Upper lobe of left lung (tissue), 6 donors: ENCODE measurements at regions not wholly inside any gene's neighbourhood (a gene's known extent, or its start where the extent isn't known, plus 50 kb on each side); places are given as distances from the start of the nearest gene placed in this dataset.
A peak's percentile ranks its signal among the peaks of the same experiment; 100 is the strongest.

Experiments used
- ATAC-seq, 2 donors: fragments of 200-7000 bp; cut with Tn5 transposase; one replicate each; pipeline ENCODE4 v1.9.1; 2022; ENCODE audit warnings: mild to moderate bottlenecking in 2 of 2, moderate library complexity in 2 of 2; ENCODE audit not compliant: low FRiP score in 2 of 2
- DNase-seq, 2 donors: peaks; one replicate each; pipeline ENCODE4 v3.0.0-alpha.2; 2019 to 2020
- H3K27ac ChIP-seq, 4 donors: fragments of 200-600 bp; sonication (generic); one replicate each; pipeline ENCODE4 v1.5.1; 2016 to 2019
- H3K27me3 ChIP-seq, 4 donors: fragments of 200-600 bp; sonication (generic); one replicate each; pipeline ENCODE4 v1.5.1; 2017 to 2019
- H3K36me3 ChIP-seq, 4 donors: fragments of 200-600 bp; sonication (generic); one replicate each; pipeline ENCODE4 v1.5.1; 2016 to 2019
- H3K4me1 ChIP-seq, 4 donors: fragments of 200-600 bp; sonication (generic); one replicate each; pipeline ENCODE4 v1.5.1; 2018 to 2019
- H3K4me3 ChIP-seq, 4 donors: fragments of 200-600 bp; sonication (generic); one replicate each; pipeline ENCODE4 v1.5.1; 2017 to 2019; ENCODE audit warnings: mild to moderate bottlenecking in 2 of 4, moderate library complexity in 1 of 4
- H3K9me3 ChIP-seq, 4 donors: fragments of 200-600 bp; sonication (generic); one replicate each; pipeline ENCODE4 v1.5.1; 2018 to 2019
- CTCF ChIP-seq, 6 experiments: fragments of 450-650 bp in 4 of 6; fragments of 200-600 bp in 2 of 6; sonication (generic) in 2 of 6; IDR thresholded peaks; one replicate each; pipeline ENCODE4 v1.5.1; 2016 to 2019; ENCODE audit warnings: antibody characterized with exemption in 6 of 6
- EP300 ChIP-seq, 4 donors: sonication (generic); formaldehyde crosslinking; IDR thresholded peaks; one replicate each; pipeline ENCODE4 v1.5.1; 2017; ENCODE audit warnings: antibody characterized with exemption in 4 of 4, control low read depth in 2 of 4
- POLR2A ChIP-seq, 4 donors: fragments of 450-650 bp; IDR thresholded peaks; one replicate each; pipeline ENCODE4 v1.5.1; 2016 to 2017; ENCODE audit warnings: antibody characterized with exemption in 4 of 4, mild to moderate bottlenecking in 2 of 4
- POLR2AphosphoS5 ChIP-seq, 2 donors: sonication (generic); formaldehyde crosslinking; IDR thresholded peaks; one replicate each; pipeline ENCODE4 v1.5.1; 2017; ENCODE audit warnings: antibody characterized with exemption in 2 of 2
- whole genome bisulfite sequencing, 2 donors: methylation state at CpG; one replicate each; pipeline ENCODE4 v1.1.5; 2017 to 2018; 5-methylcytosine and 5-hydroxymethylcytosine counted together
- donor health status: DM: no; HTN: no; CAD: no; lungs with moderate emphysema.
- donor health status: DM: no; HTN: yes; CAD: no; lungs with severe emphysema.

- Histone ChIP-seq H3K4me1 (no peaks in the 10 kb centered on the region), H3K4me3 (no peak overlapping the region), H3K36me3 (no peaks in the 10 kb centered on the region), H3K27ac (no peak overlapping the region), H3K27me3 (no peaks in the 10 kb centered on the region), H3K9me3 (peaks cover 0 to 3% (median 0%) of the 10 kb centered on the region in 4 donors)
- no peak for TF ChIP-seq CTCF (IDR thresholded peaks at IDR 0.05)
- TF ChIP-seq POLR2A (IDR thresholded peaks at IDR 0.05) = no peak
- TF ChIP-seq POLR2AphosphoS5 (IDR thresholded peaks at IDR 0.05) = no peak
- no peak for TF ChIP-seq EP300 (IDR thresholded peaks at IDR 0.05)
- 61 to 63% methylated on average over 1 of the region's 1 CpG for WGBS, 2 donors
- no peak for ATAC-seq
- no peak for DNase-seq
Observed at GRCh38 chr2:59033661-59034060, 792.5 kb upstream of the FANCL start.

GRCh38 chr2:59032499-59032898 lies 791.4 kb upstream of the FANCL start:
- no peak overlapping the region for H3K27ac ChIP-seq
- H3K36me3 ChIP-seq = no peaks in the 10 kb centered on the region
- no peak overlapping the region for H3K4me3 ChIP-seq
- TF ChIP-seq POLR2AphosphoS5 (IDR thresholded peaks at IDR 0.05) (no peak), CTCF (IDR thresholded peaks at IDR 0.05) (no peak), POLR2A (IDR thresholded peaks at IDR 0.05) (no peak), EP300 (IDR thresholded peaks at IDR 0.05) (no peak)
- ATAC-seq (no peak), DNase-seq (no peak)
- H3K27me3 ChIP-seq = no peaks in the 10 kb centered on the region
- WGBS, 2 donors = 67 to 75% methylated on average over 3 of the region's 3 CpGs
- H3K4me1 ChIP-seq = no peaks in the 10 kb centered on the region
- peaks cover 0 to under 1% (median 0%) of the 10 kb centered on the region in 4 donors for H3K9me3 ChIP-seq

- Histone ChIP-seq H3K4me3 (no peak overlapping the region), H3K27ac (no peak overlapping the region), H3K36me3 (no peaks in the 10 kb centered on the region), H3K4me1 (no peaks in the 10 kb centered on the region), H3K9me3 (no peaks in the 10 kb centered on the region), H3K27me3 (no peaks in the 10 kb centered on the region)
- WGBS, 2 donors = 79 to 96% methylated on average over 6 of the region's 6 CpGs
- TF ChIP-seq CTCF (IDR thresholded peaks at IDR 0.05) = no peak
- TF ChIP-seq POLR2AphosphoS5 (IDR thresholded peaks at IDR 0.05) = no peak
- no peak for TF ChIP-seq EP300 (IDR thresholded peaks at IDR 0.05)
- no peak for TF ChIP-seq POLR2A (IDR thresholded peaks at IDR 0.05)
- DNase-seq = no peak
- ATAC-seq = peak in 1 of 2 donors; percentile 51
Observed at GRCh38 chr2:59029058-59029457, 787.9 kb upstream of the FANCL start.

- H3K4me1 ChIP-seq = no peaks in the 10 kb centered on the region
- no peak for TF ChIP-seq POLR2AphosphoS5 (IDR thresholded peaks at IDR 0.05)
- H3K9me3 ChIP-seq = no peaks in the 10 kb centered on the region
- ATAC-seq (no peak), DNase-seq (no peak)
- H3K27ac ChIP-seq = no peak overlapping the region
- H3K36me3 ChIP-seq = no peaks in the 10 kb centered on the region
- H3K27me3 ChIP-seq = no peaks in the 10 kb centered on the region
- H3K4me3 ChIP-seq = no peak overlapping the region
- 81 to 86% methylated on average over 4 of the region's 4 CpGs for WGBS, 2 donors
Observed at GRCh38 chr2:59027320-59027719, 786.2 kb upstream of the FANCL start.

- ATAC-seq = peak; percentile 53 to 65
- WGBS, 2 donors = 56 to 63% methylated on average over 5 of the region's 5 CpGs
- H3K36me3 ChIP-seq = no peaks in the 10 kb centered on the region
- TF ChIP-seq CTCF (IDR thresholded peaks at IDR 0.05) (peak in 5 of 6 experiments; percentile 40 to 51 (median 44)), EP300 (IDR thresholded peaks at IDR 0.05) (no peak), POLR2A (IDR thresholded peaks at IDR 0.05) (no peak)
- H3K4me1 ChIP-seq = no peaks in the 10 kb centered on the region
- no peak overlapping the region for H3K27ac ChIP-seq
- peak; percentile 29 to 66 for DNase-seq
- H3K9me3 ChIP-seq = no peaks in the 10 kb centered on the region
- H3K27me3 ChIP-seq = no peaks in the 10 kb centered on the region
- no peak overlapping the region for H3K4me3 ChIP-seq
Observed at GRCh38 chr2:59025157-59025757, 784.1 kb upstream of the FANCL start.
